ENCODE measurements at regions not wholly inside any gene's neighbourhood (a gene's known extent, or its start where the extent isn't known, plus 50 kb on each side); places are given as distances from the start of the nearest gene placed in this dataset.

DNA sequence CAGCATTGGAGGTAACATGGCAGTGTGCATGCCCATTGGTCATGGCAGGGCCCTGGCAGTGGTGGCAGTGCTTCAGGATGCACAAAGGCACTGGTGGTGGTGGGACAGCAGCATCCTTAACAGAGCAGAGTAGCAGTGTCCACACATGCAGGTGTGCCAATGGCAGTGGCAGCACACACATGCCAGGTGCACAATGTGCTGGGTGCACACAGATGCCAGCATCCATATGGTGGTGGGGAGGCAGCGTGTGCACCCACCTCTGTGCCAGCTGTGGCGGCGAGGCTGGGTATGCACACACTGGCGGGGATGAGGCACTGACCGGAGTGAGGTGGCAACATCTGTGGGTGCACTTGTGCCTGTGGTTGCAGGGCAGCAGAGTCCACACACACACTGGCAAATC is 150.6 kb downstream of the SI start:
- no peak for DNase-seq (ENCODE audit: low read depth)
- TF ChIP-seq, protein P1, sequence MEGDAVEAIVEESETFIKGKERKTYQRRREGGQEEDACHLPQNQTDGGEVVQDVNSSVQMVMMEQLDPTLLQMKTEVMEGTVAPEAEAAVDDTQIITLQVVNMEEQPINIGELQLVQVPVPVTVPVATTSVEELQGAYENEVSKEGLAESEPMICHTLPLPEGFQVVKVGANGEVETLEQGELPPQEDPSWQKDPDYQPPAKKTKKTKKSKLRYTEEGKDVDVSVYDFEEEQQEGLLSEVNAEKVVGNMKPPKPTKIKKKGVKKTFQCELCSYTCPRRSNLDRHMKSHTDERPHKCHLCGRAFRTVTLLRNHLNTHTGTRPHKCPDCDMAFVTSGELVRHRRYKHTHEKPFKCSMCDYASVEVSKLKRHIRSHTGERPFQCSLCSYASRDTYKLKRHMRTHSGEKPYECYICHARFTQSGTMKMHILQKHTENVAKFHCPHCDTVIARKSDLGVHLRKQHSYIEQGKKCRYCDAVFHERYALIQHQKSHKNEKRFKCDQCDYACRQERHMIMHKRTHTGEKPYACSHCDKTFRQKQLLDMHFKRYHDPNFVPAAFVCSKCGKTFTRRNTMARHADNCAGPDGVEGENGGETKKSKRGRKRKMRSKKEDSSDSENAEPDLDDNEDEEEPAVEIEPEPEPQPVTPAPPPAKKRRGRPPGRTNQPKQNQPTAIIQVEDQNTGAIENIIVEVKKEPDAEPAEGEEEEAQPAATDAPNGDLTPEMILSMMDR (conservative IDR thresholded peaks at IDR 0.05; ENCODE audit: low read length) = no peak

DNA sequence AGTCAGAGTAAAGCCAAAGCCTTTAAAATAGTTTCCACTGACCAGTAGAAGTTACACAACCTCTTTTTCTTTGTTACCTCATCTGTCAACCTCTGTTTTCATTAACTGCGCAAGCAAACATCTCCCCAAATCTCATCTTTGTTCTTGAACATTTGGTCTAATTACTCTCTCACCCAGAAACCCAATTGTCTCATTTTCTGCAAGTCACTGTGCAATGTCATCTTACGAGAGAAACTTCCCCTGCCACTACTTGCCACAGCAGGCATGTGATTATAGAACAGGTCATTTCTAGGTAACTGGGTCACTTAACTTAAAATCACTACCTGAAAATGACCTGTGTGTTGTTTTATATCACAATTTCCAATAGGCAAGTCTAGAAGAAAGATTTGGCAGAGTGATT is 159.4 kb downstream of the SI start:
- no peak overlapping the region for H3K4me3 ChIP-seq (ENCODE audit: low read length)
- TF ChIP-seq, protein P1 (conservative IDR thresholded peaks at IDR 0.05; ENCODE audit: low read length) = no peak
- no peak for DNase-seq (ENCODE audit: low read depth)

More for the DNA sequence above, 150.6 kb downstream of the SI start:
- no peak overlapping the region for H3K4me3 ChIP-seq (ENCODE audit: low read length)

DNA sequence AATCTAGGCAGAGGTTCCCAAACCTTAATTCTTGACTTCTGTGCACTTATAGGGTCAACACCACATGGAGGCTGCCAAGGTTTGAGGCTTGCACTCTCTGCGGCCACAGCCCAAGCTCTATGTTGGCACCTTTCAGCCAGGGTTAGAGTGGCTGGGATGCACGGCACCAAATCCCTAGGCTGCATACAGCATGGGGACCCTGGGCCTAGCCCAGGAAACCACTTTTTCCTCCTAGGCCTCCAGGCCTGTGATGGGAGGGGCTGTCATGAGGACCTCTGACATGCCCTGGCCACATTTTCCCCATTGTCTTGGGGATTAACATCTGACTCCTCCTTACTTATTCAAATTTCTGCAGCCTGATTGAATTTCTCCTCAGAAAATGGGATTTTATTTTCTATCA is 165.4 kb downstream of the SI start:
- TF ChIP-seq, protein P1 (conservative IDR thresholded peaks at IDR 0.05; ENCODE audit: low read length) = no peak
- no peak for DNase-seq (ENCODE audit: low read depth)

DNA sequence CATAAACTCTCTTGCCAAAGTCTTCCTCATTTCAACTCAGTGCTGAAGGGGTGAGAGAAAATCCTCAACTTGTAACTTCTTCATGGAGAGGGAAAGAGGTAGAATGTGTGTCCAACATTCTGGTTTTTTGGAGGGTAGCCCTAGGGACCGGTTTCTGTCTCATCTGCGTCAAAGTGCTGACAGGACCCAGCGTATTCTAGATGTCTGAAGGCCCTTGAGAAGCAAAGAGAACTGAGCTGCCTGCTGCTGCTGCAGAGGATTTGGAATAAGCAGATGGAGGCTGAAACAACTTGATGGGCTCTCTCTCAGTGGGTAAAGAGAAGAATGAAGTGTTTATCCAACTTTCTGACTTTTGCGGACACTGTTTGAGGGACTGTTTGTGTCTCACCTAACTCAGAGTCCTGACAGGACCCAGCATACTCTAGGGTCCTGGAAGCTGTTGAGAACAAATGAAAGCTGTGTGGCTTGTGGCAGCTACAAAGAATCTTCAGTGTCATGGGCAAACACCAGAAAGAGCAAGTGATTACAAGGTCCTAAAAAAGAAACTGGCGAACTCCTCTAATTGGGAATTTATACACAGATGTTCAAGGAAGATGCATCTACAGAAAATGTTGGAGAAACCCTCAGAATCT is 174.4 kb downstream of the SI start:
- TF ChIP-seq, protein P1 (conservative IDR thresholded peaks at IDR 0.05; ENCODE audit: low read length) = no peak
- no peak overlapping the region for H3K4me3 ChIP-seq (ENCODE audit: low read length)
- no peak for DNase-seq (ENCODE audit: low read depth)

More for the DNA sequence above, 165.4 kb downstream of the SI start:
- H3K4me3 ChIP-seq (ENCODE audit: low read length) = no peak overlapping the region

DNA sequence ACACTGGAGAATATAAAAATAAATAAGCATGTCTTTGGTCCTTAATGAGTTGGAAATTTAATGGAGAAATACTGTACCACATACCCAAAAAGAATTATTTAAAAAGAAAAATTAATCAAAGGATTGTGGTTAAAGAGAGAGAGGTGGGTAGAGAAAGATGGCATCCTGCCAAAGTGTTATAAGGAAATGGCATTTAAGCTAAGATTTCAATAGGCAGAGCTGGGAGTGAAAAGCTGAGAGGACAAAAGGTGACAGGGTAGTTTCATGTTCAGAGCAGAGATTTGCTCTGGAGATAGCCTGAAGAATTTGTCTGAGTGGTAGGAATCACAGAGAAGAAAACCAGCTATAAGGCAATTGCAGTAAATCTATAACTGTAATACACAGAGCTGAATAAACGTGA is 181.0 kb downstream of the SI start:
- no peak overlapping the region for H3K4me3 ChIP-seq (ENCODE audit: low read length)
- TF ChIP-seq, protein P1 (conservative IDR thresholded peaks at IDR 0.05; ENCODE audit: low read length) = no peak
- DNase-seq (ENCODE audit: low read depth) = no peak

DNA sequence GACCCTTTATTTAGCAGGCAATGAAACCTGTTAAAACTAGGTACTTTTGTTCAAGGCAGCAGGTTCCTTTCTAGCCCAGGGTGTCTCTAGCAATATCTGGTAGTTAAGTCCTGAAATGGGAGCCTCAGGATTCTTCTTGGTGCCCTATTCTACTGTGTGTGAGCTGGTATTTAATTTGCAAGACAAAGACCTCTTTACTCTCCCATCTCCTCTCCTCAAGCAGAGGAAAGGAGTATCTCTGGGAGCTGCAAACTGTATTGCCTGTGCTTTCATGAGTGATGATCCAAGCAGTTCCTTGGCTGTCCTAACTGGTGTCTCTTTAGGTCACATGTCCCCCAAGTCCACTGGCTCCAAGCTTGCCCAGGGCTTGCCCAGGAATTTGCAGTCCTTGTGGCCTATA is 188.2 kb downstream of the SI start:
- no peak for DNase-seq (ENCODE audit: low read depth)
- no peak overlapping the region for H3K4me3 ChIP-seq (ENCODE audit: low read length)
- TF ChIP-seq, protein P1 (conservative IDR thresholded peaks at IDR 0.05; ENCODE audit: low read length) = no peak

DNA sequence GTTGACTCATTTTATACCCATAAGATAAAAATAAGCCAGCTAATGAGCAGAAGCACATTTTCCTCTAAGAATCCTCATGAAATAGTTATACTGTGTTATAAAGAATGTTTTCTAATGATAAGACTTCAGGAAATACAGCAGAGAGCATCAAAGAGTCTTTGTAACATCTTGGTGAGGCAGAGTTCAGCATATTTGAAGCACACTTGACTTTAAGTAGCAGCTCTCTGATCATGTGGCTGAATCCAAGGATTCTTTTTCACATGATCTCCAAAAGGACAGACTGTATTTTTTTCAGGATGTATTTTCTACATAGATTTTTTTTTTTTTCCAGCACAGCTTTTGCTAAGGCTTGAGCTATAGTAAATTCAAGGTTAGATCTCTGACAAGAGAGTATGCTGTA is 195.1 kb downstream of the SI start:
- DNase-seq (ENCODE audit: low read depth) = no peak
- TF ChIP-seq, protein P1 (conservative IDR thresholded peaks at IDR 0.05; ENCODE audit: low read length) = no peak
- H3K4me3 ChIP-seq (ENCODE audit: low read length) = no peak overlapping the region
